Astrocyte (in vitro differentiated cells and primary cell): ENCODE measurements at regions not wholly inside any gene's neighbourhood (a gene's known extent, or its start where the extent isn't known, plus 50 kb on each side); places are given as distances from the start of the nearest gene placed in this dataset.

Source experiments
- DNase-seq: peaks from one replicate; pipeline ENCODE4 v3.0.0-alpha.2; 2010; ENCODE audit warnings: low read depth
- FAIRE-seq: peaks from 2 replicates; lab custom pipeline; 2011; peaks lifted over from hg19 to GRCh38; lab: Jason Lieb, UNC
- H2AFZ ChIP-seq: 2 replicates; pipeline ENCODE4 v1.6.0; 2012; ENCODE audit warnings: low read depth, low read length, inconsistent platforms
- H3K27ac ChIP-seq: 2 replicates; pipeline ENCODE4 v1.5.1; 2011; ENCODE audit warnings: low read depth, low read length, inconsistent platforms
- H3K27me3 ChIP-seq: 2 replicates; pipeline ENCODE4 v1.6.0; 2011; ENCODE audit warnings: low read length, inconsistent platforms; ENCODE audit not compliant: insufficient read depth
- H3K36me3 ChIP-seq: 2 replicates; pipeline ENCODE4 v1.5.1; 2011; ENCODE audit warnings: low read length, inconsistent platforms; ENCODE audit not compliant: insufficient read depth
- H3K4me1 ChIP-seq: 2 replicates; pipeline ENCODE4 v1.5.1; 2011; ENCODE audit warnings: low read length, inconsistent platforms; ENCODE audit not compliant: insufficient read depth
- H3K4me2 ChIP-seq: 2 replicates; pipeline ENCODE4 v1.6.0; 2012; ENCODE audit warnings: low read length, inconsistent platforms
- H3K4me3 ChIP-seq: 2 replicates; pipeline ENCODE4 v1.5.1; 2011; ENCODE audit warnings: low read depth, mild to moderate bottlenecking, low read length, inconsistent platforms; ENCODE audit not compliant: insufficient read depth
- H3K79me2 ChIP-seq: 2 replicates; pipeline ENCODE4 v1.6.0; 2012; ENCODE audit warnings: mild to moderate bottlenecking, low read length, inconsistent platforms; ENCODE audit not compliant: insufficient read depth
- H3K9ac ChIP-seq: 2 replicates; pipeline ENCODE4 v1.6.0; 2012; ENCODE audit warnings: mild to moderate bottlenecking, low read length, inconsistent platforms
- H3K9me3 ChIP-seq: 2 replicates; pipeline ENCODE4 v1.5.1; 2012; ENCODE audit warnings: low read depth, mild to moderate bottlenecking, low read length, inconsistent platforms; ENCODE audit not compliant: insufficient read depth
- H4K20me1 ChIP-seq: 2 replicates; pipeline ENCODE4 v1.6.0; 2012; ENCODE audit warnings: low read length, inconsistent platforms; ENCODE audit not compliant: insufficient read depth
- H3K27ac Mint-ChIP-seq: one replicate; pipeline ENCODE4 v1.8.0; 2021; ENCODE audit warnings: mild to moderate bottlenecking, mixed read lengths; ENCODE audit not compliant: unreplicated experiment
- H3K27me3 Mint-ChIP-seq: one replicate; pipeline ENCODE4 v1.8.0; 2021; ENCODE audit warnings: low read depth, mixed read lengths; ENCODE audit not compliant: unreplicated experiment
- H3K36me3 Mint-ChIP-seq: one replicate; pipeline ENCODE4 v1.8.0; 2021; ENCODE audit warnings: low read depth, mixed read lengths; ENCODE audit not compliant: unreplicated experiment
- H3K4me1 Mint-ChIP-seq: one replicate; pipeline ENCODE4 v1.8.0; 2021; ENCODE audit warnings: low read depth, mixed read lengths; ENCODE audit not compliant: unreplicated experiment
- H3K4me3 Mint-ChIP-seq: one replicate; pipeline ENCODE4 v1.8.0; 2021; ENCODE audit warnings: mild to moderate bottlenecking, moderate library complexity, mixed read lengths; ENCODE audit not compliant: unreplicated experiment
- H3K9me3 Mint-ChIP-seq: one replicate; pipeline ENCODE4 v1.8.0; 2021; ENCODE audit warnings: mild to moderate bottlenecking, mixed read lengths; ENCODE audit not compliant: unreplicated experiment
- CTCF ChIP-seq: IDR thresholded peaks from 2 replicates; pipeline ENCODE4 v1.5.1; 2011; ENCODE audit warnings: low read depth, mild to moderate bottlenecking, inconsistent platforms, low read length, moderate library complexity; ENCODE audit not compliant: insufficient read depth
- EZH2 ChIP-seq: IDR thresholded peaks from 2 replicates; pipeline ENCODE4 v1.6.1; 2012; ENCODE audit warnings: mild to moderate bottlenecking, low read length, inconsistent platforms; ENCODE audit not compliant: insufficient read depth

- no peaks in the 10 kb centered on the region for H3K36me3 ChIP-seq
- DNase-seq: no peak
- Mint-ChIP-seq H3K4me1 (no peaks in the 10 kb centered on the region), H3K27me3 (peaks cover 11% of the 10 kb centered on the region), H3K36me3 (no peaks in the 10 kb centered on the region), H3K9me3 (no peaks in the 10 kb centered on the region), H3K4me3 (no peak overlapping the region), H3K27ac (no peak overlapping the region)
- no peaks in the 10 kb centered on the region for H3K9me3 ChIP-seq
- no peaks in the 10 kb centered on the region for H4K20me1 ChIP-seq
- no peak overlapping the region for H3K4me2 ChIP-seq
- H3K9ac ChIP-seq: no peak overlapping the region
- no peak overlapping the region for H3K4me3 ChIP-seq
- FAIRE-seq: no peak
- peaks cover 3% of the 10 kb centered on the region for H3K4me1 ChIP-seq
- no peaks in the 10 kb centered on the region for H3K79me2 ChIP-seq
- no peaks in the 10 kb centered on the region for H3K27me3 ChIP-seq
- H2AFZ ChIP-seq: no peak overlapping the region
- TF ChIP-seq EZH2 (no peak), CTCF (no peak)
- no peak overlapping the region for H3K27ac ChIP-seq
Observed at GRCh38 chr11:4190098-4190497, 95.5 kb downstream of the RRM1 start.
